Gastrocnemius medialis (tissue), 4 donors: ENCODE measurements at regions not wholly inside any gene's neighbourhood (a gene's known extent, or its start where the extent isn't known, plus 50 kb on each side); places are given as distances from the start of the nearest gene placed in this dataset.

Experiments used
- ATAC-seq, 2 donors: fragments of 150-250 bp; one replicate each; pipeline ENCODE4 v1.9.1; 2016
- DNase-seq, 2 donors: peaks; one replicate each; pipeline ENCODE4 v3.0.0-alpha.2; 2019
- H3K27ac ChIP-seq, 4 donors: fragments of 200-600 bp; sonication (generic); 1 replicate in 1 of 4; 2 replicates in 3 of 4; pipeline ENCODE4 v1.5.1; 2016 to 2018; ENCODE audit warnings: mild to moderate bottlenecking in 2 of 4, moderate library complexity in 1 of 4
- H3K27me3 ChIP-seq, 3 donors: fragments of 200-600 bp; sonication (generic) in 2 of 3; 1 replicate in 1 of 3; 2 replicates in 2 of 3; pipeline versions ENCODE4 v1.5.1 to v1.6.0; 2016 to 2019; ENCODE audit warnings: mild to moderate bottlenecking in 1 of 3, moderate library complexity in 1 of 3
- H3K36me3 ChIP-seq, 2 donors: fragments of 200-600 bp; sonication (generic) in 1 of 2; one replicate each; pipeline ENCODE4 v1.5.1; 2017 to 2018
- H3K4me1 ChIP-seq, 2 donors: fragments of 200-600 bp; sonication (generic) in 1 of 2; one replicate each; pipeline ENCODE4 v1.5.1; 2016 to 2017; ENCODE audit warnings: mild to moderate bottlenecking in 2 of 2
- H3K4me3 ChIP-seq, 4 donors: fragments of 200-600 bp; sonication (generic) in 3 of 4; 1 replicate in 1 of 4; 2 replicates in 3 of 4; pipeline ENCODE4 v1.5.1; 2016 to 2019; ENCODE audit warnings: mild to moderate bottlenecking in 2 of 4
- H3K9me3 ChIP-seq, 3 donors: fragments of 200-600 bp; sonication (generic) in 2 of 3; 1 replicate in 1 of 3; 2 replicates in 2 of 3; pipeline ENCODE4 v1.5.1; 2016 to 2019
- POLR2A ChIP-seq, 2 donors: fragments of 450-650 bp; IDR thresholded peaks; one replicate each; pipeline ENCODE4 v1.6.1; 2017; ENCODE audit warnings: antibody characterized with exemption in 2 of 2, mild to moderate bottlenecking in 2 of 2, moderate library complexity in 2 of 2
- in situ Hi-C, 4 donors: fragments of 200-750 bp; cut with MboI; loops; one replicate each; pipeline versions ENCODE4 v1.15.0 to v1.8.0; 2017; ENCODE audit warnings: low sequenced_read_pairs in 4 of 4
- intact Hi-C: fragments of 100-400 bp; cut with DNase I; formaldehyde crosslinking; loops from one replicate; pipeline ENCODE4 v1.15.1; 2023; ENCODE audit warnings: low total_unique reads
- TF ChIP-seq, protein P1 (sequence below), 5 experiments: fragments of 450-650 bp in 3 of 5; fragments of 200-600 bp in 2 of 5; sonication (generic) in 2 of 5; IDR thresholded peaks in 4 of 5; conservative IDR thresholded peaks in 1 of 5; 1 replicate in 4 of 5; 2 replicates in 1 of 5; pipeline ENCODE4 v1.5.1; 2016 to 2019; ENCODE audit warnings: antibody characterized with exemption in 5 of 5, mild to moderate bottlenecking in 3 of 5, moderate library complexity in 3 of 5

DNA sequence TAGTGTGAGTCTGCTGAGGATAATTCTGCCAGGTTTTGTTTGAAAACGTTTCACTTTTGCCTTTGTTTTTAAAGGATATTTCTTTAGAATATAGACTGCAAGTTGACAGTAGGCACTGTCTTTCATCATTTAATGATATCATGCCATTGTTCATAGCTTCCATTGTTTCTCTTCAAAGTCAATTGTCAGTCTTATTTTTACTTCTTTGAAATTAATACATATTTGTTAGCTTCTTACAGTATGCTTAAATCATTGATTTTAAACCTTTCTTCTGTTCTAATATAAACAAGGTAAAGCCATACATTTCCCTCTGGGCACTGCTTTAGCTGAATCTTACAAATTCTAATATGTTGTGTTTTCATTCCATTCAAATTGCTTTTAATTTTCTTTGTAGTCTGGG, 62.3 kb upstream of the PARVA start:
- Histone ChIP-seq H3K27me3 (no peaks in the 10 kb centered on the region), H3K9me3 (no peaks in the 10 kb centered on the region), H3K27ac (no peak overlapping the region), H3K4me1 (no peaks in the 10 kb centered on the region), H3K36me3 (no peaks in the 10 kb centered on the region), H3K4me3 (no peak overlapping the region)
- DNase-seq (no peak), ATAC-seq (no peak)
- no peak for TF ChIP-seq POLR2A (IDR thresholded peaks at IDR 0.05)
- TF ChIP-seq, protein P1, sequence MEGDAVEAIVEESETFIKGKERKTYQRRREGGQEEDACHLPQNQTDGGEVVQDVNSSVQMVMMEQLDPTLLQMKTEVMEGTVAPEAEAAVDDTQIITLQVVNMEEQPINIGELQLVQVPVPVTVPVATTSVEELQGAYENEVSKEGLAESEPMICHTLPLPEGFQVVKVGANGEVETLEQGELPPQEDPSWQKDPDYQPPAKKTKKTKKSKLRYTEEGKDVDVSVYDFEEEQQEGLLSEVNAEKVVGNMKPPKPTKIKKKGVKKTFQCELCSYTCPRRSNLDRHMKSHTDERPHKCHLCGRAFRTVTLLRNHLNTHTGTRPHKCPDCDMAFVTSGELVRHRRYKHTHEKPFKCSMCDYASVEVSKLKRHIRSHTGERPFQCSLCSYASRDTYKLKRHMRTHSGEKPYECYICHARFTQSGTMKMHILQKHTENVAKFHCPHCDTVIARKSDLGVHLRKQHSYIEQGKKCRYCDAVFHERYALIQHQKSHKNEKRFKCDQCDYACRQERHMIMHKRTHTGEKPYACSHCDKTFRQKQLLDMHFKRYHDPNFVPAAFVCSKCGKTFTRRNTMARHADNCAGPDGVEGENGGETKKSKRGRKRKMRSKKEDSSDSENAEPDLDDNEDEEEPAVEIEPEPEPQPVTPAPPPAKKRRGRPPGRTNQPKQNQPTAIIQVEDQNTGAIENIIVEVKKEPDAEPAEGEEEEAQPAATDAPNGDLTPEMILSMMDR (IDR thresholded peaks at IDR 0.05 in 4 of 5, conservative IDR thresholded peaks at IDR 0.05 in 1 of 5), result no peak
- intact Hi-C loops (no loop called here), in situ Hi-C loops (no loop called here)

DNA sequence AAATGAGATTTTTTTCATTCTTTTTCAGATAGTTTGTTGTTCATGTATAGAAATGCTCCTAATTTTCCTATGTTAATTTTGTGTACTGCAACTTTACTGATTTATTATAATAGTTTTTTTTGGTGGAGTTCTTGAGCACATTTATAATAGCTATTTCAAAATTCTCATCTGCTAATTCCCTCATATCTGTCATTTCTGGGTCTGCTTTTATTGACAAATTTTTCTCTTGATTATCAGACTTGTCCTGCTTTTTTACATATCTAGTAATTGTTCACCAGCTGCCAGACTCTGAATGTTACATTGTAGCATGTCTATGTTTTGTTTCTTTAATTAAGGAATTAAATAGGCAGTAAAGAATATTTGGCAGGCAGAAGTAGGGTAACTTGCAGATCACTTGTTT, 60.9 kb upstream of the PARVA start:
- Histone ChIP-seq H3K27me3 (no peaks in the 10 kb centered on the region), H3K27ac (no peak overlapping the region), H3K4me1 (no peaks in the 10 kb centered on the region), H3K4me3 (no peak overlapping the region), H3K36me3 (no peaks in the 10 kb centered on the region), H3K9me3 (no peaks in the 10 kb centered on the region)
- no peak for DNase-seq
- TF ChIP-seq, protein P1 (IDR thresholded peaks at IDR 0.05 in 4 of 5, conservative IDR thresholded peaks at IDR 0.05 in 1 of 5), result no peak
- no peak for TF ChIP-seq POLR2A (IDR thresholded peaks at IDR 0.05)
- intact Hi-C loops, result no loop called here
- in situ Hi-C loops, result no loop called here
- ATAC-seq, result no peak

DNA sequence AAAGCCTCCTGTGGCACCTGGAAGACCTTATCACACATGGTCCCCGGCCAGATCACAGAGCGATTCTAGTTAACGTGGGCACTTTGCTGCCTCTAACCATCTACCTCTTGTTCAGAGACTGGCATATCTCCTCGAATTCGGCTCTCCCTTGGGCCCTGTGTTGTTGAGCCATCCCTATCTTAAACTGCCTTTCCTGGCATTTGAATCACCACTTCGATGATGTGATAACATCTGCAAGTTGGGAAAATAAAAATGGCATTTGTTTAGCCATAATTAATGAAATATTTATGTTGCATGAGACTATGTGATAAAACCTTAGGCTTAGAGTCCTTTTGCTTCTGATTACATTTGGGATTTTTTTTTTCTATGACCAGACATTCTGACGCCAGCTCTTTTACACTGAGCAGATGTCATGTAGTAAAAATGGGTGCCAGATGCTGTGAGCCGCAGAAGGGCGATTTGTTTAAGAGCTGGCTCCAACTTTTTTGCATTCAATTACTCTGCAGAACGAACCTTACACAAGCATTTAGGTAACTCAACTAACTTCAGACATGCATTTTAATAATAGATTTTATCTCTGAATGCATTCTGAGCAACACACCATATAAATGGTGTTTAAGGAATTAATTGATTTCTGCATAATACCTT, 58.5 kb upstream of the PARVA start:
- no peaks in the 10 kb centered on the region for H3K27me3 ChIP-seq
- TF ChIP-seq, protein P1 (IDR thresholded peaks at IDR 0.05 in 4 of 5, conservative IDR thresholded peaks at IDR 0.05 in 1 of 5), result no peak
- TF ChIP-seq POLR2A (IDR thresholded peaks at IDR 0.05), result no peak
- H3K4me1 ChIP-seq, result no peaks in the 10 kb centered on the region
- no peaks in the 10 kb centered on the region for H3K36me3 ChIP-seq
- H3K27ac ChIP-seq, result no peak overlapping the region
- ATAC-seq, result no peak
- DNase-seq, result no peak
- H3K4me3 ChIP-seq, result no peak overlapping the region
- in situ Hi-C loops, result no loop called here
- intact Hi-C loops, result no loop called here
- H3K9me3 ChIP-seq, result no peaks in the 10 kb centered on the region

DNA sequence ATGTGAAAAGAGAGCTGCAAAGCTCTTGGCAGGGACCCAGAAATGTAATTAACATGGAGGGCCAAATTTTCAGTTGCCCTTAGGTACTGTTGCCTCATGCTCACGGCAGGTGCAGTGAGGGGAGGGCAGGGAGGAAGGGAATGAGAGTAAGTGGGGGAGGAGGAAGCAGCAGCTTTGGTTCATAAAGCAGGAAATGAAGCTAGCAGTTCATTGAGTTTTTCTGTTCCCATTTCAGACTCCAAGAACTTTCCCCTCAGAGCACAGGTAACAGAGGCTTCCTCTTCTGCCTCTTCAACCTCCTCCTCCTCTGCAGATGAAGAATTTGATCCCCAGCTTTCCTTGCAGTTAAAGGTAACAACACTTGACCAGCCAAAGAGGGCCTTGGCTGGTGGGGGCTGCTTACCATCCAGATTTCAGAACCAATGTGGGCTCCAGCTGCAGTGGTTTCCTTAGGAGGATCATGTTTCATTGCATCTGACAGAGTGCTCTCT, 57.9 kb upstream of the PARVA start:
- intact Hi-C loops, result no loop called here
- ATAC-seq, result no peak
- Histone ChIP-seq H3K4me3 (no peak overlapping the region), H3K4me1 (no peaks in the 10 kb centered on the region), H3K9me3 (no peaks in the 10 kb centered on the region), H3K27me3 (no peaks in the 10 kb centered on the region), H3K27ac (no peak overlapping the region), H3K36me3 (no peaks in the 10 kb centered on the region)
- no peak for TF ChIP-seq POLR2A (IDR thresholded peaks at IDR 0.05)
- TF ChIP-seq, protein P1 (IDR thresholded peaks at IDR 0.05 in 4 of 5, conservative IDR thresholded peaks at IDR 0.05 in 1 of 5), result no peak
- in situ Hi-C loops, result no loop called here
- no peak for DNase-seq

DNA sequence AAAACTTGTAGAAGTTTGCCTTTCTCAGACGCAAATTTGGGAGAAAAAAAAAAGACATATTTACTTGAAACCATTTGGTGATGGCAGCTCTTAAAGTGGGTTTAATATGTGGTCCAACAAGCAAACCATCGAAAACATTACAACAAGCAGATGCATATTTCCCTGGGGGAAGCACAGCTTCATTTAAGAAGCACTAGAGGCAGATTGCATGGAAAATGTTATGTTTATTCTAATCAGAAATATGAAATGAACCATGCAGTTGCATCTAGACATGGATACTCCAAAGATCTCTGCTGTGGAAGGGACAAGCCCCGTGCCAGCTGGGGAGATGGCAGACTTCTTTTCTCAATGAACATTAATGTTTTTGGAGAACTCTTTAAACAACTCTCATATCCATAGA, 57.4 kb upstream of the PARVA start:
- Histone ChIP-seq H3K27ac (no peak overlapping the region), H3K9me3 (no peaks in the 10 kb centered on the region), H3K4me3 (no peak overlapping the region), H3K36me3 (no peaks in the 10 kb centered on the region), H3K4me1 (no peaks in the 10 kb centered on the region), H3K27me3 (no peaks in the 10 kb centered on the region)
- ATAC-seq (no peak), DNase-seq (no peak)
- intact Hi-C loops, result loop anchor here (10.0 kb wide), 2 partner anchors 925 to 1025 kb away; no protein-coding TSS in a partner anchor
- TF ChIP-seq POLR2A (IDR thresholded peaks at IDR 0.05), result no peak
- TF ChIP-seq, protein P1 (IDR thresholded peaks at IDR 0.05 in 4 of 5, conservative IDR thresholded peaks at IDR 0.05 in 1 of 5), result no peak
- in situ Hi-C loops, result loop anchor here in 2 of 4 donors (10.0 kb wide), 1 partner anchor 575 kb away; no protein-coding TSS in a partner anchor
